Upper lobe of left lung (tissue), 4 donors: ENCODE measurements at regions not wholly inside any gene's neighbourhood (a gene's known extent, or its start where the extent isn't known, plus 50 kb on each side); places are given as distances from the start of the nearest gene placed in this dataset.

ENCODE experiments used
- CTCF ChIP-seq, 6 experiments: fragments of 450-650 bp in 4 of 6; fragments of 200-600 bp in 2 of 6; sonication (generic) in 2 of 6; IDR thresholded peaks; one replicate each; pipeline ENCODE4 v1.5.1; 2016 to 2019; ENCODE audit warnings: antibody characterized with exemption in 6 of 6
- EP300 ChIP-seq, 4 donors: sonication (generic); formaldehyde crosslinking; IDR thresholded peaks; one replicate each; pipeline ENCODE4 v1.5.1; 2017; ENCODE audit warnings: antibody characterized with exemption in 4 of 4, control low read depth in 2 of 4
- POLR2A ChIP-seq, 4 donors: fragments of 450-650 bp; IDR thresholded peaks; one replicate each; pipeline ENCODE4 v1.5.1; 2016 to 2017; ENCODE audit warnings: antibody characterized with exemption in 4 of 4, mild to moderate bottlenecking in 2 of 4

GRCh38 chr5:102010644-102011043, 285.4 kb downstream of the SLCO4C1 start:
- TF ChIP-seq CTCF (IDR thresholded peaks at IDR 0.05) (no peak), POLR2A (IDR thresholded peaks at IDR 0.05) (no peak), EP300 (IDR thresholded peaks at IDR 0.05) (no peak)
